ENCODE measurements at regions not wholly inside any gene's neighbourhood (a gene's known extent, or its start where the extent isn't known, plus 50 kb on each side); places are given as distances from the start of the nearest gene placed in this dataset.

- no peak for DNase-seq (ENCODE audit: low spot score)
Observed at GRCh38 chr11:70796648-70797227, 398.4 kb downstream of the CTTN start.

- DNase-seq (ENCODE audit: low spot score) = no peak
Observed at GRCh38 chr11:70798296-70798695, 400.0 kb downstream of the CTTN start.

GRCh38 chr11:70799386-70799785 is 401.1 kb downstream of the CTTN start:
- DNase-seq (ENCODE audit: low spot score) = no peak

GRCh38 chr11:70802185-70802584 is 403.9 kb downstream of the CTTN start:
- DNase-seq (ENCODE audit: low spot score) = no peak

- DNase-seq (ENCODE audit: low spot score) = no peak
Observed at GRCh38 chr11:70804139-70804837, 406.0 kb downstream of the CTTN start.

- no peak for DNase-seq (ENCODE audit: low spot score)
Observed at GRCh38 chr11:70805243-70805642, 406.9 kb downstream of the CTTN start.

- DNase-seq (ENCODE audit: low spot score) = no peak
Observed at GRCh38 chr11:70805971-70806370, 407.6 kb downstream of the CTTN start.

- no peak for DNase-seq (ENCODE audit: low spot score)
Observed at GRCh38 chr11:70806461-70807194, 408.3 kb downstream of the CTTN start.

GRCh38 chr11:70807195-70807543 is 408.8 kb downstream of the CTTN start:
- no peak for DNase-seq (ENCODE audit: low spot score)

GRCh38 chr11:70808686-70809375 is 410.5 kb downstream of the CTTN start:
- DNase-seq (ENCODE audit: low spot score) = no peak

- DNase-seq (ENCODE audit: low spot score) = no peak
Observed at GRCh38 chr11:70810133-70810532, 411.8 kb downstream of the CTTN start.

- DNase-seq (ENCODE audit: low spot score) = no peak
Observed at GRCh38 chr11:70810681-70811080, 412.4 kb downstream of the CTTN start.

GRCh38 chr11:70811483-70811882 is 413.2 kb downstream of the CTTN start:
- DNase-seq (ENCODE audit: low spot score) = no peak

- no peak for DNase-seq (ENCODE audit: low spot score)
Observed at GRCh38 chr11:70811915-70812314, 413.6 kb downstream of the CTTN start.

- no peak for DNase-seq (ENCODE audit: low spot score)
Observed at GRCh38 chr11:70812472-70812871, 414.1 kb downstream of the CTTN start.

GRCh38 chr11:70813651-70814050 is 415.3 kb downstream of the CTTN start:
- no peak for DNase-seq (ENCODE audit: low spot score)

GRCh38 chr11:70815485-70815832 is 417.1 kb downstream of the CTTN start:
- DNase-seq (ENCODE audit: low spot score) = no peak

- no peak for DNase-seq (ENCODE audit: low spot score)
Observed at GRCh38 chr11:70816156-70816678, 417.9 kb downstream of the CTTN start.

GRCh38 chr11:70818351-70818750 is 420.0 kb downstream of the CTTN start:
- DNase-seq (ENCODE audit: low spot score) = no peak

GRCh38 chr11:70819022-70819421 is 420.7 kb downstream of the CTTN start:
- DNase-seq (ENCODE audit: low spot score) = no peak

- DNase-seq (ENCODE audit: low spot score) = no peak
Observed at GRCh38 chr11:70820311-70820710, 422.0 kb downstream of the CTTN start.

GRCh38 chr11:70820712-70821111 is 422.4 kb downstream of the CTTN start:
- DNase-seq (ENCODE audit: low spot score) = no peak

- no peak for DNase-seq (ENCODE audit: low spot score)
Observed at GRCh38 chr11:70823771-70824170, 425.4 kb downstream of the CTTN start.

All from ecto neural progenitor cell (in vitro differentiated cells).